Epithelial cell of proximal tubule (primary cell): ENCODE measurements at regions not wholly inside any gene's neighbourhood (a gene's known extent, or its start where the extent isn't known, plus 50 kb on each side); places are given as distances from the start of the nearest gene placed in this dataset.
"Not testable (repeated sequence)": the region's sequence is repeated elsewhere in the genome, so short reads cannot be mapped to it uniquely, and the experiment has no call there.

ENCODE experiments used
- DNase-seq: peaks from one replicate; pipeline ENCODE4 v3.0.0-alpha.2; 2011; ENCODE audit warnings: low read depth
- H3K4me3 ChIP-seq: 2 replicates; pipeline ENCODE4 v1.5.1; 2011; ENCODE audit warnings: low read depth, mild to moderate bottlenecking, low read length
- TF ChIP-seq, protein P1 (sequence below): conservative IDR thresholded peaks from 2 replicates; pipeline ENCODE4 v1.5.1; 2012; ENCODE audit warnings: low read depth, mild to moderate bottlenecking, low read length

DNA sequence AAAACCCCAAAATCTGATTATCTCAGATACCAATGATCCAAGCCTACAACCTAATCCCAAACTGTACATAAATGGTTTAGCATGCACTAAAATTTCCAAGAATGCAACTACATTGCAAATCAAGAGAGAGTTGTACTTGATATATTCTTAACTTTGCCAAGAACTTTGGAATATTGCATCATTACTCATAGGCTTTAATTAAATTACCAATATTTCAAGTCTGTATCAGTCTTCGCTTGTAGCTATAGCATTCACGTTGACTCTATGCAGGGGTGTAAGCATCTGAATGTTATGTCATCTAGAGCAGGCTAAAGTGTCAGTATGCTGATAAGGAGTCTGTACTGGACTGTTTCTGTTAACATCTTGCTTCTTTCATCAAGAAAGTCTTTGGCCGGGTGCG lies 56.3 kb downstream of the FOXI3 start:
- TF ChIP-seq, protein P1, sequence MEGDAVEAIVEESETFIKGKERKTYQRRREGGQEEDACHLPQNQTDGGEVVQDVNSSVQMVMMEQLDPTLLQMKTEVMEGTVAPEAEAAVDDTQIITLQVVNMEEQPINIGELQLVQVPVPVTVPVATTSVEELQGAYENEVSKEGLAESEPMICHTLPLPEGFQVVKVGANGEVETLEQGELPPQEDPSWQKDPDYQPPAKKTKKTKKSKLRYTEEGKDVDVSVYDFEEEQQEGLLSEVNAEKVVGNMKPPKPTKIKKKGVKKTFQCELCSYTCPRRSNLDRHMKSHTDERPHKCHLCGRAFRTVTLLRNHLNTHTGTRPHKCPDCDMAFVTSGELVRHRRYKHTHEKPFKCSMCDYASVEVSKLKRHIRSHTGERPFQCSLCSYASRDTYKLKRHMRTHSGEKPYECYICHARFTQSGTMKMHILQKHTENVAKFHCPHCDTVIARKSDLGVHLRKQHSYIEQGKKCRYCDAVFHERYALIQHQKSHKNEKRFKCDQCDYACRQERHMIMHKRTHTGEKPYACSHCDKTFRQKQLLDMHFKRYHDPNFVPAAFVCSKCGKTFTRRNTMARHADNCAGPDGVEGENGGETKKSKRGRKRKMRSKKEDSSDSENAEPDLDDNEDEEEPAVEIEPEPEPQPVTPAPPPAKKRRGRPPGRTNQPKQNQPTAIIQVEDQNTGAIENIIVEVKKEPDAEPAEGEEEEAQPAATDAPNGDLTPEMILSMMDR: no peak
- no peak overlapping the region for H3K4me3 ChIP-seq
- DNase-seq: no peak

DNA sequence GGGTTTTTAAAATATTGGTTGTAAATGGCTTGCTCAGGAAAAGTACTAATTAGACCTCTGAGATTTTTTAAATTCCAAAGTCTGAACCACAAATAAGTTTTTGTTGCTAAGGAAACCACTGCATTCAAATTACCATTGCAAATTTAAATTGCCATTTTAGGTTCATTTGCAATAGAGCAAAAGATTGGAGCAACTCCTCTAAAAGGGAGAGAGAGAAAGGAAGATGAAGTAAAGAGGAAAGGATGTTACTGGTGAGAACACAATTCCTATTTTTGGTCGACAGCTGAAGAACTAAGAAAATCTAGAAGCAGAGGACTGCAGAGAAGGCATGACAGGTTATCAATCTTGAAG lies 74.9 kb downstream of the FOXI3 start:
- TF ChIP-seq, protein P1: no peak
- no peak for DNase-seq
- no peak overlapping the region for H3K4me3 ChIP-seq

DNA sequence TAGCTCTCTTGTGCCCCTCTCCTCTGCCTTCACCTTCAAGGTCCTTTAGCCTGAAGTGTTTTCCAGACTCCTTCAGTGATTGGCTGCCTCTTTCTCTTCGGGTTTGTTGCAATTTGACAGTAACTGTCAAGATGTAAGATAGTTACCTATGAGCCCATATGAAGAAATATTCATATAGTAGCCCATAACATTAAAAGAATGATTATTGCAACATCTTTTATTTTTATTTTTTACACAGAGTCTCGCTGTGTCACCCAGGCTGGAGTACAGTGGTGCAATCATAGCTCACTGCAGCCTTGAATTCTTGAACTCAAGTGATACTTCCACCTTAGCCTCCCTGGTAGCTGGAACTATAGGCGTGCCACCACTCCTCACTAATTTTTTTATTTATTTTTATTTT lies 80.5 kb downstream of the FOXI3 start:
- DNase-seq: no peak
- TF ChIP-seq, protein P1: no peak

DNA sequence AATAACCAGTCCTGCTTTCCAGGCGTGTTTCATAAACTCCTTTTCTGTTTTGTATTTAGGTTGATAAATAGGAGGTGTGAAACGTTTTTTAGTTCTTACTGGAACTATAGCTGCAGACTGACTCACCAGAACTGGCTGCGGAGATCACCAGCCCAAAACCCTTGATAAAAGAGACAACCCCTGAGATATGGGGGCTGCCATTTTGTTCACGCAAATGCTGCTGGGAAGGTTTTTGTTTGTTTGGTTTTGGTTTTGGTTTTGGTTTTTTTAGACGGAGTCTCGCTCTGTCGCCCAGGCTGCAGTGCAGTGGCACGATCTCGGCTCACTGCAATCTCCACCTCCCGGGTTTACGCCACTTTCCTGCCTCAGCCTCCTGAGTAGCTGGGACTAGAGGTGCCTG lies 87.1 kb downstream of the FOXI3 start:
- not testable (repeated sequence) for DNase-seq, H3K4me3 ChIP-seq

More for the DNA sequence above, 80.5 kb downstream of the FOXI3 start:
- no peak overlapping the region for H3K4me3 ChIP-seq

DNA sequence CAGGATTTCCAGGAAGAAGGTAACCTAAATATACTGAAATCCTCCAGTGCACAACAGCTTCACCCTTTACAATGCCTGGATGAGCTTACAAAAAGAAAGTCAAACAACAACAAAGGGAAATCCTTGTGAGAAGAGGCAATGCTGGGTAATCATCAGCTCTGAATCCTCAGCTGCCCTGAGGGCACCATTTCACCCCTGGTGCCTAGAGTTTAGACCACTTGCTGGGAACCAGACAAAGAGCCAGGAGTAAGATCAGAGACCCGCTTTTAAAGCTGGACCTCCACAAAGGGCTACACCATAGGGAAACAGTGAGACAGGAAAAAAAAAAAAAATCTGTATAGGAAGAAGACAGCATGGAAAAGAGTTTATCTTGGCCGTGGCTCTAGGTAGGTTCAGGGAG lies 97.0 kb downstream of the FOXI3 start:
- no peak for DNase-seq
- no peak overlapping the region for H3K4me3 ChIP-seq

DNA sequence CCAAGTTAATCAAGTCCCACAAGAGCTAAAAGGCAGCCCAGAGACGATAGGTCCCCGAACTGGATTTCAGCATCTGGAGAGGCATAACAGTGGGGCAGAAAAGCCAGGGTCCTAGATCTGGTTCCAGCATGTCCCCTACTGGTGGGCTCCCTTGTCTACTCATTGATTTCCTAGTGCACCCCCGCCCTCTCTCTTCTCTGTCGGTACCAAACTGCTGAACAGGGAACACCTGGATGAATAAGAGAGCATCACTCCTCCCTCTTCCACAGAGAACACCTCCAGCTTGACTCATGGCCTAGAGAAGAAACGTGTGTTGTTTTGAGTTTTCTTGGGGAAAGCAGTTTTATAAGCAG lies 101.3 kb downstream of the FOXI3 start:
- no peak overlapping the region for H3K4me3 ChIP-seq
- no peak for DNase-seq
- TF ChIP-seq, protein P1: no peak

More for the DNA sequence above, 97.0 kb downstream of the FOXI3 start:
- TF ChIP-seq, protein P1: no peak

DNA sequence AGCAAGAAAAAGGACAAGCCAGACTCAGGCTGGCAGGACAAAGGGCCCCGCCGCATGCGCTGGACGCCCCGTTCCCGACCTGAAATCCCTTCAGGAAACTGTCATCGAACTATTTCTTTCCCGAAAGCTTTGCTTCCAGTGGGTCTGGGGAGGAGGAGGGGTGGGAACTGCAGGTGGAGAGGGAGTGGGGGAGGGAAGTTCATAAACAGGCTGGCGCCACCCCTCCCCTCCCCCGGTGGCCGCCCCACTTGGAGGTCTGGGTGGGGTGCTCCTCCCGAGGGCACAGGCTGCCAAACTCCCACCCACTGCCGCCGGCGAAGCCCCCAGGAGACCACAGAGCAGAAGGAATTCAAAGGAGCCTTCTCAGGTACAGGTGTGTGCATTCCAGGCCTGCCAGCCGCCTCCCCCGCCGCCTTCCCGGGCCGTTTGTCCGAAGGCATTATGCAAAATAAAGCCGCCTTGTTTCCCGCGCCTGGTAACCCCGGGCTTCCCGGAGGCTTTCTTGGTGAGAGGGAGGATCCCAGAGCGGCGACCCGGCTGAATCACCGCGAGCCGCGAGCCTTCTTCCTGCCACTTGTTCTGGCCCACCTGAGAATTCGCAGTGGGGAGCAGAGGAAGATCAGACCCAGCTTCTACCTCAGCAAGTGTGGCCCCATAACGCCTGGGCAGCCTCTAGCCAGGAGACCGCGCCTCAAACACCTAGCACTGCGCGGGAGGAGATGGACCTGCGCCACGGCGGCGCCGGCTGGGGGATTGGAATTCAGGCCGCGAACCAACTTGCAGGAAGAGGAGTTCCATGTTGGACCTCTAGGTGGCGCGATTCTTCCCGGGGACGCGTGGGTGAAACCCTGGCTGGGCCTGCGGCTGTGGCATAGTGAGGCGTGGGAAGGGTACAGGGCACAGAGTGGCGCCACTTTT lies 101.9 kb downstream of the FOXI3 start:
- DNase-seq: no peak
- peak overlapping the region; percentile 54 for H3K4me3 ChIP-seq
- TF ChIP-seq, protein P1: peak; percentile 84
